ENCODE measurements at regions not wholly inside any gene's neighbourhood (a gene's known extent, or its start where the extent isn't known, plus 50 kb on each side); places are given as distances from the start of the nearest gene placed in this dataset.

DNA sequence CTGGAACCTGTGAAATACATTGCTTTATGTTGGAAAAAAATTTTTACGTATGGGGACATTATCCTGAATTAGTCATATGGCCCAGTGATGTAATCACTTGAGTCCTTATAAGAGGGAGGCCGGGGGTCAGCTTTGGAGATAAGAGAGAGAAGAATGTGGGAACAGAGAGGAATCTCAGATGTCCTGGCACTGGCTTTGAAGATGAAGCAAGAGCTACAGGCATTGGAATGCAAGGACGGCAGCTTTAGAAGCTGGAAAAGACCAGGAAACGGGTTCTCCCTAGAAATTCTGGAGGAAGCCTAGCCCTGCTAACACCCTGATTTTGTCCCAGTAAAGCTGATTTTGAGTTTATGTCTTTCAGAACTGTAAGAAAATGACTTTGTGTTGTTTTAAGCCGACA, 1129.9 kb upstream of the GYPC start:
- no peak for DNase-seq

- no peak for DNase-seq
Measured at GRCh38 chr2:125535089-125535488, 1120.9 kb upstream of the GYPC start.

GRCh38 chr2:125543968-125544514, 1111.9 kb upstream of the GYPC start:
- DNase-seq, result no peak

DNA sequence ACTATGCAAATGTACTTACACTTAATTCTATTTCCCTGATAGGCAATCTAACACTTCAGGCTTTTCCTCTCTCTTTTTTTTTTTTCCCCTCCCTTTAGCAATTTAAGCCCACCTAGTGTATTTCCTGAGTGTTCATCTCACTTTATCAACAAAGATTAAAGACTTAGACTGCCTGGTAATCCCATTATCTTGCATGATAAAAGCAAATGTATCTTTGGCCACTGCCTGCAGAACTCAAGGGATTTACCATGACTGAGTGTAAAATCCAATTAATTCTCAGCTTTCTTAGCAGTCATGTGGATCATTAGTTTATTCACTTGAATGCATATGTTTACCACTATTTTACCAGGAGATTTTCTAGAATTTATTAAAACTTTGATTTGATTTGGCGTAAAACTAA, 1102.2 kb upstream of the GYPC start:
- no peak for DNase-seq

DNA sequence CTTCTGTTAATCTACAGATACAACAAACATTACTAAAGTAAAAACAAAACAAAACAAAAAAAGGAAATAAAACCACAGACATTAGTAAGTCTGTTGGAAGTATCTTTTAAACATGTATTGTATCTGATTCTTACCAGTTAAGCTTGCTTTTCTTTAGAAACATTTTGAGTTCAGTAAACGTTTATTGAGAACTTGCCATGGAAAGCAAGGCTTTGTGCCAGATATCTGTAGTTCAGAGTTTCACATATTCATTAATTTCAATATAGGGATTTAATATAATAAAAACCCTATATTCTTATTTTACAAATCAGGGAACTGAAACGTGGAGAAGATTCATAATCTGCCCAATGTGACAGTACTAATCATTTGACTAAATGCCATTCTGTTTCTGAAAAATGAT, 1101.0 kb upstream of the GYPC start:
- no peak for DNase-seq

GRCh38 chr2:125559186-125559585, 1096.8 kb upstream of the GYPC start:
- DNase-seq, result no peak

- DNase-seq, result no peak
Measured at GRCh38 chr2:125560855-125561254, 1095.1 kb upstream of the GYPC start.

- no peak for DNase-seq
Measured at GRCh38 chr2:125561302-125561701, 1094.7 kb upstream of the GYPC start.

DNA sequence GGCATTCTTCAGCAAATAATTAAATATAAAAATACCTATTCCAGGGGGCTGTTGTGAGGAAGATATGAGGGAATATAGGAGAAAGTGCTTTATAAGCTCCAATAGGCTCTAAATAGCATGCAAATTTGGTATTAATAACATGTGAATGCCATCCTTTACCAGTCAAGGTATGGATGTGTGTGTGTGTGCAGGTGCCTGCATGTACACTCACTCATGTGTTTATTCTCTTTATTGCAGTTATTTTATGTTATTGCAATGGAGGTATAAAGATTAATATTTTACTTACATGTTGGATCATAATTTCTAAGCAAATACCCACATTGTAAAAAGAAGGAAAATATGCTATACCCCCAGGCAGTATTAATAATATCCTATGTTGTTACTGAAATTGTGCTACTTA, 1093.0 kb upstream of the GYPC start:
- DNase-seq, result no peak

- no peak for DNase-seq
Measured at GRCh38 chr2:125564471-125564870, 1091.5 kb upstream of the GYPC start.

GRCh38 chr2:125566422-125566821, 1089.5 kb upstream of the GYPC start:
- no peak for DNase-seq

GRCh38 chr2:125567100-125567499, 1088.9 kb upstream of the GYPC start:
- DNase-seq, result no peak

DNA sequence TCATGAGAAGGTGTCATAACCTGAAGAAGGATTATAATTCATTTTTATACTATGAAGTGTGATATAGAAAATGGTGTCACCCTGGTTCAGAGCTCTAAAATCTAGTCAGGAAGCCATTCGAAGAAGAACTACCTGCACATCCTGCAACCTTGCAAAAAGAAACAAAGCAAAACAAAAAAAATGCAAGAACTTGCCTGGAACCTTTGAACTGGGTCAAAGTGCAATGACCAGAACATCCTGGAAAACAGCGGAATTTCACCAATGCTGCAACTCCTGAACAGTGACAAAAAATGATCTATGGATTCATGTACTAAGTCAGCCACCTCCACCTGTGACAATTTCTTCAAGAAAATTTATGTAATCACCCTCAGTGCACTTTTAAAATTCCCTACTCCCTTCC, 1083.3 kb upstream of the GYPC start:
- DNase-seq, result no peak

DNA sequence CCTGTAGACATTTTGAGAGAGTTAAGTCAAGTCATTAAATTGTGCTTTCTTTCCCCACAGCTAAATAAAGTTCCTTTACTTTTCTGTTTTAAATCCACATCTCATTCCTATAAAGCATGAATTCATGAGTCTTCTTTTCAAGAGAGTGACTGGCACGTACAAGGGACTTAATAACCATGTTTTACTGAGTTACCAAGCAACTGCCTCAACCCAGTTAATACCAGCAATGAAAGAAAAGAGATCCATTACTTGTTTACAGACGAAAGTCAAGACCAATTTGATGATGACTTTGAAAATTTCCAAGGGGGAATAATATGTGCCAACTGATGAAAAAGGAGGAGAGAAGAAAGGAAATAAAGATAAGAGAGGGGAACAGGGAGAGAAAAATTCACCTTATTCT, 1082.5 kb upstream of the GYPC start:
- no peak for DNase-seq

- no peak for DNase-seq
Measured at GRCh38 chr2:125576558-125576957, 1079.4 kb upstream of the GYPC start.

DNA sequence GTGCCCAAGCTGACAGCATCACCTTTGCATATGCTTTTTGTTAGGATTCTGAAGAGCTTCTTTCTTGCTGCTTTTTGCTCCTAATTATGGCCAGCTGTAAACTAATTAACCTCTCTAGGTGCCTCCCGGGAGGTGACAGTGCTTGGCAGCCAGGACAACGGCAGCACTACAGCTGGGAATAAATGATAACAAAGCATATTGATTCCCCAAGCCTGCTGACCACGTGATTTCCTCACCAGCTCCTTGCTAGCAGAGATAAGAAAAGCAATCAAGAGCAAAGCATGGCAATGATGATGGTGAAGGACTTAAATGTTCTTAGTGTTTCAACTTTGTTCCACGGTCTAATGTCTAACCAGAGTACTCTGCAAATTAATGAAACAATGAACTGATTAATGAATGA, 1074.4 kb upstream of the GYPC start:
- DNase-seq, result peak in 1 of 3 experiments; percentile 6

- no peak for DNase-seq
Measured at GRCh38 chr2:125582516-125582915, 1073.4 kb upstream of the GYPC start.

- DNase-seq, result no peak
Measured at GRCh38 chr2:125584732-125585131, 1071.2 kb upstream of the GYPC start.

- no peak for DNase-seq
Measured at GRCh38 chr2:125588780-125589179, 1067.2 kb upstream of the GYPC start.

- DNase-seq, result no peak
Measured at GRCh38 chr2:125591954-125592353, 1064.0 kb upstream of the GYPC start.

DNA sequence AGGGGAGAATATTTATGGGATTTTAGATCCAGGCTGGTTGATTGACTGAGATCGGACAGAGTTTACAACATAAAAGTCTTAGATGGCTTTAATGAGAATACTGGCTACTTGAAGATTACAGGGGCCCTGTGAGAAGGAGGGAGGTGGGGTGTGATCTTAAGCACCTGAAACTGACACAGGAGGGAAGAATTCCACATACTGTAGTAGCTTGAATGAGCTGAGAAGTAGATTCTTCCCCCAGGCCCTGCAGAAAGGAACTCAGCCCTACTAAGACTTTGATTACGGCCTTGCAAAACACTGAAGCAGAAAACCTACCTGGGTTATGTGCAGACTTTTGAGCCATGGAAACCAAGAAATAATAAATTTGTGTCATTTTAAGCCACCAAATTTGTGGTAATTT, 1062.9 kb upstream of the GYPC start:
- DNase-seq, result no peak

- no peak for DNase-seq
Measured at GRCh38 chr2:125596612-125597011, 1059.3 kb upstream of the GYPC start.

DNA sequence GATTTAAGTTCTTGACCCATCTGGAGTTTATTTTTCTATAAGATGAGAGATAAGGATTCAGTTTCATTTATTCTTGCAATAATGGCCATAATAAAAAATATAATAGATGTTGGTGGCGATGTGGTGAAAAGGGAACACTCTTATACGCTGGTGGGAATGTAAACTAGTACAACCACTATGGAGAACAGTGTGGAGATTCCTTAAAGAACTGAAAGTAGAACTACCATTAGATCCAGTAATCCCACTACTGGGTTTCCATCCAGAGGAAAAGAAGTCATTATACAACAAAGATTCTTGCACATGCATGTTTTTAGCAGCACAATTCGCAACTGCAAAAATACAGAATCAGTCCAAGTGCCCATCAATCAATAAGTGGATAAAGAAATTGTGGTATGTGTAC, 1040.5 kb upstream of the GYPC start:
- no peak for DNase-seq

- DNase-seq, result no peak
Measured at GRCh38 chr2:125630377-125630776, 1025.6 kb upstream of the GYPC start.

DNA sequence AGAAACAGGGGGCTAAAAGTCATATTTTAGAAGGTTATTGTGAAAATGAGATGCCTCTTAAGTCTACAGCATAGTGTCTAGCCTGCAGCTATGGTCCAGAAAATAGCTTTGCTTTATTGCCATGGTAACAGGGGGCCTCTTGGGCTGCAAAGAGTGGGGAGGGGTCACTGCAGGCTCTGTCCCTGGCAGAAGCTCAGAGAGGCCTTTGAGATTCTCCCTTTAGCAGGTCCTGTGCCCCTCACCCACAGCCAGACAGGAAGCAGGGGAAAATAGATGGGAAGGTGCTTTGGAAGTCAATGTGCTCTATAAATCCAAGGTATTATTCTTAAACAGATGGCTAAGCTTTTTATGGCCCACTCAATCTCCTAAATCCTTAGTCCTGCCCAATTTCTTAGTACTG, 1021.3 kb upstream of the GYPC start:
- DNase-seq, result no peak

DNA sequence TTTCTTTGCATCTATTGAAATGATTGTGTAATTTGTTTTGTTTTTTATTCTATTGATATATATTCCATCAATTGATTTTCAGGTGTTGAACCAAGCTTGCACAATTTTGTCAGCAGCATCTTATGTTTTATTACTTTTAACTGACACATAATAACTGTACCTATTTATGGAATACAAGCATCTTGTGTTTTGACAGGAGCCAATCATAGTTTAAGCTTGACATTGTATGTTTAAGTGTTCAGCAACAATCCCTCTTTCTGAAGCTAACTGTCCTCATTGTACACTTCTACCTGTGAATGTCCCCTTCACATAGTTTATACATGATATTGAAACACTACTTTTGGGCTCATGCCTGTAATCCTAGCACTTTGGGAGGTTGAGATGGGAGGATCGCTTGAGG, 1017.6 kb upstream of the GYPC start:
- no peak for DNase-seq

All from NCI-H1417 (cell line).